ENCODE measurements at regions not wholly inside any gene's neighbourhood (a gene's known extent, or its start where the extent isn't known, plus 50 kb on each side); places are given as distances from the start of the nearest gene placed in this dataset.

DNA sequence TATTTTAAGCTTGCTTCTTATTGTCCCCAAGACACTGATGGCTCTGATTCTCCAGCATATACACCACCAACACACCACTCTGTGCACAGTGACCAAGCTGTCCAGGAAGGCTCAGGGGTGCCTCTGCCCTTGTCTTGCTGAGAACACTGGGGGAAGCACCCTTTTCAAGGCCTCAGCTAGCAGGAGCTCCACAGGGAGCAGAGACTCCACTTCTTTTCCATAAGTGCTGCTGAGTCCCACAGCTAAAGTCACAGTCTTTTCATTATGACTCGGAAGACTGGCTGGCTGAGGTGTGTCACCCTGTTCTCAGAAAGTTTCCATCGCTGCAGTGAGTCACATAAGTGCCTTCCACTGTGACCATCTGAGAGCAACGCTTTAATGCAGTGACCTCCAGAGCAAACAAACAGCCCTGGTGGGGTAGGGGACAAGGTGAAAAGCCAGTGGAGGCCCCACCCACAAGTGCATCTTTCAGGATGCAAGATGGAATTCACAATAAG is 226.9 kb upstream of the CHRNA7 start:
- Histone ChIP-seq H3K4me3 (ENCODE audit: low read depth, low read length) (no peak overlapping the region), H3K36me3 (ENCODE audit: control insufficient read depth, insufficient read depth, low read length) (no peaks in the 10 kb centered on the region), H3K27me3 (ENCODE audit: control insufficient read depth, insufficient read depth, low read length) (no peaks in the 10 kb centered on the region)
- TF ChIP-seq, protein P1, sequence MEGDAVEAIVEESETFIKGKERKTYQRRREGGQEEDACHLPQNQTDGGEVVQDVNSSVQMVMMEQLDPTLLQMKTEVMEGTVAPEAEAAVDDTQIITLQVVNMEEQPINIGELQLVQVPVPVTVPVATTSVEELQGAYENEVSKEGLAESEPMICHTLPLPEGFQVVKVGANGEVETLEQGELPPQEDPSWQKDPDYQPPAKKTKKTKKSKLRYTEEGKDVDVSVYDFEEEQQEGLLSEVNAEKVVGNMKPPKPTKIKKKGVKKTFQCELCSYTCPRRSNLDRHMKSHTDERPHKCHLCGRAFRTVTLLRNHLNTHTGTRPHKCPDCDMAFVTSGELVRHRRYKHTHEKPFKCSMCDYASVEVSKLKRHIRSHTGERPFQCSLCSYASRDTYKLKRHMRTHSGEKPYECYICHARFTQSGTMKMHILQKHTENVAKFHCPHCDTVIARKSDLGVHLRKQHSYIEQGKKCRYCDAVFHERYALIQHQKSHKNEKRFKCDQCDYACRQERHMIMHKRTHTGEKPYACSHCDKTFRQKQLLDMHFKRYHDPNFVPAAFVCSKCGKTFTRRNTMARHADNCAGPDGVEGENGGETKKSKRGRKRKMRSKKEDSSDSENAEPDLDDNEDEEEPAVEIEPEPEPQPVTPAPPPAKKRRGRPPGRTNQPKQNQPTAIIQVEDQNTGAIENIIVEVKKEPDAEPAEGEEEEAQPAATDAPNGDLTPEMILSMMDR (IDR thresholded peaks at IDR 0.05; ENCODE audit: insufficient read depth, low read length, severe bottlenecking) = no peak
- no peak for FAIRE-seq
- no peak for DNase-seq (ENCODE audit: low read depth)

DNA sequence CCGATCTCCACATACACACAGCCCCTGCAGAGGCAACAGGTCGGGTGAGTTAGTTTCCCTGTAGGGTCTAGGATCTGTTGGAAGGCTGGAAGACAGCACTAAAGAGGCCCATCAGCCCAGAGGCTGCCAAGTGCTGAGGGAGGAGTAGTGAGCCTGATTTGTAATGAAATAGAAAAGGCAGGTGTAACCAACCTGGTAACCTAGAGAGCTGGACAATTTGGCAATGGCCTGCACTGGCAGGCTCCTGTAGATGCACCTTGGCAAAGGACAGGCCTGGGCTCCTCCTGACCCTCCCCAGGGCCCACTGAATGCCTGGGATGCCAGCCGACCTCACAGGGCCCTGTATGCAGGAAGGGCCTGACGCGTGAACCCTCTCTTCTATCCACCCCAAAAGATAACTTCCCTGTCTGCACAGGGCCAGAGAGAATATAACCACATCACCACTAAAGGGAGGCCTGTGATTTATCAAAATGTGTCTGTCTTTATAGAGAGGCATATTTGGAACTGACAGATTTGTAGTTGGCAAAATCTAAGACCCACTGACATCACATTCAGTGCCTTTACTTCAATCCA is 225.1 kb upstream of the CHRNA7 start:
- Histone ChIP-seq H3K4me3 (ENCODE audit: low read depth, low read length) (no peak overlapping the region), H3K27me3 (ENCODE audit: control insufficient read depth, insufficient read depth, low read length) (no peaks in the 10 kb centered on the region), H3K36me3 (ENCODE audit: control insufficient read depth, insufficient read depth, low read length) (no peaks in the 10 kb centered on the region)
- DNase-seq (ENCODE audit: low read depth) = no peak
- TF ChIP-seq, protein P1 (IDR thresholded peaks at IDR 0.05; ENCODE audit: insufficient read depth, low read length, severe bottlenecking) = no peak
- FAIRE-seq = no peak

DNA sequence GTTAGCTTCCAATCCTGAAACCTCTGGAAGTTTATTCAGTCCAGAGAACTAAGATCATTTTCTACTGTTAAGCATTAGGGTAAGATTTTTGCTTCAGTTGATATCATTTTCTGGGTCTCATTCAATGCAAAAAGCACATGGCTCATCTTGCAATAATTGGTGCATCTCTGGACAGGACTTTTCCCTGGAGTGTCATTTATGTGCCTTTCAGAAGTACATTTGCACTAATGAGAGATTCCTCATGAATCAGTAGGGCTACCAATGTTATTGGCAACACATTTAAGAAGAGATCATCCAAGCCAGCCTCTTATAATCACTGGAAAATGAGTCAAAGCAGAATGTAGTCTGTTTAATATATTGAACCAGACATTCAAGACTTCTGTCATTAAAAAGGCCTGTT is 224.2 kb upstream of the CHRNA7 start:
- DNase-seq (ENCODE audit: low read depth) (no peak), FAIRE-seq (no peak)
- no peaks in the 10 kb centered on the region for H3K27me3 ChIP-seq (ENCODE audit: control insufficient read depth, insufficient read depth, low read length)
- no peaks in the 10 kb centered on the region for H3K36me3 ChIP-seq (ENCODE audit: control insufficient read depth, insufficient read depth, low read length)
- TF ChIP-seq, protein P1 (IDR thresholded peaks at IDR 0.05; ENCODE audit: insufficient read depth, low read length, severe bottlenecking) = no peak
- H3K4me3 ChIP-seq (ENCODE audit: low read depth, low read length) = no peak overlapping the region

DNA sequence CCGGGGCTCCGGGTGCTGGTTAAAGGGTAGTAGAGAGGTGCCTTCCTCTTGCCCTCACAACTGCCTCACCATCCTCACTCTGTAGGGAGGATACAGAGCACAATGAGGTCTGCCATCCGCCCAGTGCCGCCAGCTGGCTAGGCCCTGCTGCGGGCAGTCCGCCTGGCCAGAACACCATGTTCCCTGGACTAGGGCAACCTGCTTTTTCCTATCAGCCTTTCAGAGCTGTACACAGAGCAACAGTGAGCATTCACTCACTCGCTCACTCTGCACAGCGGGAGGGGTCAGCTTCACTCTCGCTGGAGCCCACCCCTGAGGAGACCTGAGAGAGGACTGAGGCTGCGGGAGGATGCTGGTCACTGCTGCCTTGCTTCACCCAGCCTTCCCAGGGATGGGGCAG is 218.7 kb upstream of the CHRNA7 start:
- no peak overlapping the region for H3K4me3 ChIP-seq (ENCODE audit: low read depth, low read length)
- H3K36me3 ChIP-seq (ENCODE audit: control insufficient read depth, insufficient read depth, low read length) = no peaks in the 10 kb centered on the region
- no peaks in the 10 kb centered on the region for H3K27me3 ChIP-seq (ENCODE audit: control insufficient read depth, insufficient read depth, low read length)
- TF ChIP-seq, protein P1 (IDR thresholded peaks at IDR 0.05; ENCODE audit: insufficient read depth, low read length, severe bottlenecking) = no peak
- FAIRE-seq (no peak), DNase-seq (ENCODE audit: low read depth) (no peak)

DNA sequence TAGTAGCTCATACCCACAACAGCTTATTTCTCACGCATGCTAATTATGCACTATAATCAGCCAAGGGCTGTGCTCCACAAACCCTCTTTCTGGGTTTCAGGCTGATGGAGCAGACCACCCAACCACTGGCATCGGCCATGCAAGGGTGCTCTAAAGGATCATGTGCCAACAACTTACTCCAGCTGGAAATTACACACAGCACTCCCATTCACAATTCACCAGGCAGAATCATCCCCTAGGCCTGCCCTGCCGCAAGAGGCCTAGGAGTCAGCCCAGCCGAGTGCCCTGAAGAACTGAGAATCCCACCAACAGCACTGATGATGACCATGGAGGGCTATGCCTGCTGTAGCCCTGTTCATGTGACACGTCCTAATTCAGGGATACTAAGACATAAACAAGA is 216.2 kb upstream of the CHRNA7 start:
- TF ChIP-seq, protein P1 (IDR thresholded peaks at IDR 0.05; ENCODE audit: insufficient read depth, low read length, severe bottlenecking) = no peak
- DNase-seq (ENCODE audit: low read depth) = no peak
- no peaks in the 10 kb centered on the region for H3K27me3 ChIP-seq (ENCODE audit: control insufficient read depth, insufficient read depth, low read length)
- H3K4me3 ChIP-seq (ENCODE audit: low read depth, low read length) = no peak overlapping the region
- H3K36me3 ChIP-seq (ENCODE audit: control insufficient read depth, insufficient read depth, low read length) = no peaks in the 10 kb centered on the region
- no peak for FAIRE-seq
